ENCODE measurements at regions not wholly inside any gene's neighbourhood (a gene's known extent, or its start where the extent isn't known, plus 50 kb on each side); places are given as distances from the start of the nearest gene placed in this dataset.

DNA sequence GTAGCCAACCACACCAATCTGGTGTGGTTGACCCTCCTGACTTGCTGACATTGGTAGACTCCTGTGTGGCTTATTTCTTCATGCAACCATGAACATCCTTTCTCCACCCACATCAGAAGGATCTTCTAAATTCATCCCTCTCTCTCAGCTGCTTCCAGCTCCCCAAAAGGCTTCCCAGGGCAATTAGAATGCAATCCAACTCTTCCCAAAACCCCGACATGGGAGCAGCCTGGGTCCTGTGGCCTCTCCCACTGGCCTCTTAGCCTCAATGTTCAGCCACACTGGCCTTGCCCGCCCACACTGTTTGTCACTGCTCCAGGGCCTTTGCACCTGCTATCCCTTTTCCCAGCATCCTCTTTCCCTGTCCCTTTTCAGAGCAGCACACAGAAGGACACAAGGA, 199.8 kb upstream of the SGCG start:
- Histone ChIP-seq H3K27me3 (ENCODE audit: insufficient read depth, low read length) (no peaks in the 10 kb centered on the region), H3K4me3 (ENCODE audit: low read length in 2 of 2) (no peak overlapping the region), H3K36me3 (ENCODE audit: insufficient read depth, low read length) (no peaks in the 10 kb centered on the region), H3K9me3 (ENCODE audit: control insufficient read depth in 1 of 2, low read length in 2 of 2) (no peaks in the 10 kb centered on the region), H3K4me1 (ENCODE audit: insufficient read depth, low read length) (no peaks in the 10 kb centered on the region), H3K27ac (ENCODE audit: low read depth, low read length) (no peak overlapping the region)
- CTCF ChIA-PET (ENCODE audit: partially characterized antibody): no interaction called here
- Mint-ChIP-seq H3K9me3 (peaks cover 3 to 25% (median 15%) of the 10 kb centered on the region in 8 donors), H3K4me1 (no peaks in the 10 kb centered on the region), H3K27ac (no peak overlapping the region), H3K4me3 (no peak overlapping the region), H3K36me3 (no peaks in the 10 kb centered on the region), H3K27me3 (peaks cover 0 to 2% of the 10 kb centered on the region in 2 donors)
- POLR2A ChIA-PET (ENCODE audit: partially characterized antibody): no interaction called here
- intact Hi-C loops (cut with micrococcal nuclease): no loop called here
- DNase-seq: no peak

DNA sequence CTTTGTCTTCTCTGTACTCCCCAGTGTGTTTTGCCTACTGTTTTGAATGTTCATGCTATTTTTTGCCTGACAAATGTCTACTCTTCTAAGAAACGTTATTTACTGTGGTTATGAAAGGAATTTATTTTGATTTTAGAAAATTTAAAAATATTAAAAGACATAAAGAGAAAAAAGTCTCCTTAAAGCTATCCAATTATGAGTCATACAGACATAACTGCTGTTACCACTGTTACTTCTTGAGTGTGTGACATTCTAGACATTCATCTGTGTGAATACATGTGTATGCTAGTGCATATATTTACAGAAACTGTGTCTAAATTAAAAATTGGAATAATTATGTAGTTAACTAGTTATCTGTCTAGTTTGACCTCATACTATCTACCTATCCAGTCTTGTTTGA, 187.6 kb upstream of the SGCG start:
- peaks cover 0 to 4% (median 0%) of the 10 kb centered on the region in 8 donors for H3K9me3 Mint-ChIP-seq
- H3K4me3 Mint-ChIP-seq: no peak overlapping the region
- POLR2A ChIA-PET (ENCODE audit: partially characterized antibody): no interaction called here
- no peaks in the 10 kb centered on the region for H3K4me1 Mint-ChIP-seq
- Histone ChIP-seq H3K4me1 (ENCODE audit: insufficient read depth, low read length) (no peaks in the 10 kb centered on the region), H3K9me3 (ENCODE audit: control insufficient read depth in 1 of 2, low read length in 2 of 2) (no peaks in the 10 kb centered on the region), H3K36me3 (ENCODE audit: insufficient read depth, low read length) (no peaks in the 10 kb centered on the region), H3K27me3 (ENCODE audit: insufficient read depth, low read length) (no peaks in the 10 kb centered on the region), H3K4me3 (ENCODE audit: low read length in 2 of 2) (no peak overlapping the region), H3K27ac (ENCODE audit: low read depth, low read length) (no peak overlapping the region)
- intact Hi-C loops (cut with micrococcal nuclease): no loop called here
- H3K27me3 Mint-ChIP-seq: peaks cover 2 to 3% of the 10 kb centered on the region in 2 donors
- CTCF ChIA-PET (ENCODE audit: partially characterized antibody): no interaction called here
- no peak for DNase-seq
- H3K36me3 Mint-ChIP-seq: no peaks in the 10 kb centered on the region
- H3K27ac Mint-ChIP-seq: no peak overlapping the region

- no peak overlapping the region for H3K4me3 Mint-ChIP-seq
- POLR2A ChIA-PET (ENCODE audit: partially characterized antibody): no interaction called here
Observed at GRCh38 chr13:23003446-23003845, 177.3 kb upstream of the SGCG start.

DNA sequence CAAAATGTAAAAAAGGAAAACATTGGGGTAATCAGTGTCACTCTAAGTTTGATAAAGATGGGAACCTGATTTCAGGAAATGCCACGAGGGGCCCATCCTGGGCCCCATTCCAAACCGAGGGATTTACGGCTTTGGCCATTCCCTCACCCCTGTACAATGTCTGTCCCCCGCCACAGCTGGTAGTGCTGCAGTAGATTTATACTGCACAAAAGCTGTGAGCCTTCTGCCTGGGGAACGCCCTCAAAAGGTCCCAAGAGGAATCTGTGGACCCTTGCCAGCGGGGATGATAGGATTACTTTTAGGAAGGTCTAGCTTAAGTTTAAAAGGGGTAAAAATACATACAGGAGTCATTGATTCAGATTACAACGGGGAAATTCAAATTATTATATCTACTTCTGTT, 173.4 kb upstream of the SGCG start:
- no peak overlapping the region for H3K4me3 ChIP-seq (ENCODE audit: low read length in 2 of 2)
- Mint-ChIP-seq H3K36me3 (no peaks in the 10 kb centered on the region), H3K27ac (no peak overlapping the region), H3K9me3 (peaks cover 0 to 11% (median 4%) of the 10 kb centered on the region in 8 donors), H3K4me3 (no peak overlapping the region), H3K27me3 (peaks cover 2 to 3% of the 10 kb centered on the region in 2 donors), H3K4me1 (no peaks in the 10 kb centered on the region)
- H3K36me3 ChIP-seq (ENCODE audit: insufficient read depth, low read length): no peaks in the 10 kb centered on the region
- no peaks in the 10 kb centered on the region for H3K27me3 ChIP-seq (ENCODE audit: insufficient read depth, low read length)
- H3K4me1 ChIP-seq (ENCODE audit: insufficient read depth, low read length): no peaks in the 10 kb centered on the region
- no peak for DNase-seq
- intact Hi-C loops (cut with micrococcal nuclease): no loop called here
- POLR2A ChIA-PET (ENCODE audit: partially characterized antibody): no interaction called here
- H3K27ac ChIP-seq (ENCODE audit: low read depth, low read length): no peak overlapping the region
- CTCF ChIA-PET (ENCODE audit: partially characterized antibody): interaction anchor here (1.2 kb wide), 1 partner anchor 13 kb away, joined by 5 read pairs; no protein-coding TSS in a partner anchor
- H3K9me3 ChIP-seq (ENCODE audit: control insufficient read depth in 1 of 2, low read length in 2 of 2): no peaks in the 10 kb centered on the region

More at GRCh38 chr13:23003446-23003845, 177.3 kb upstream of the SGCG start:
- no peak for DNase-seq
- H3K27ac ChIP-seq (ENCODE audit: low read depth, low read length): no peak overlapping the region
- H3K4me1 ChIP-seq (ENCODE audit: insufficient read depth, low read length): no peaks in the 10 kb centered on the region
- Mint-ChIP-seq H3K27me3 (peaks cover 2 to 3% of the 10 kb centered on the region in 2 donors), H3K4me1 (no peaks in the 10 kb centered on the region), H3K36me3 (no peaks in the 10 kb centered on the region), H3K9me3 (peaks cover 0 to 15% (median 9%) of the 10 kb centered on the region in 8 donors), H3K27ac (no peak overlapping the region)
- no peaks in the 10 kb centered on the region for H3K9me3 ChIP-seq (ENCODE audit: control insufficient read depth in 1 of 2, low read length in 2 of 2)
- H3K4me3 ChIP-seq (ENCODE audit: low read length in 2 of 2): no peak overlapping the region
- no peaks in the 10 kb centered on the region for H3K27me3 ChIP-seq (ENCODE audit: insufficient read depth, low read length)
- H3K36me3 ChIP-seq (ENCODE audit: insufficient read depth, low read length): no peaks in the 10 kb centered on the region
- intact Hi-C loops (cut with micrococcal nuclease): no loop called here
- CTCF ChIA-PET (ENCODE audit: partially characterized antibody): interaction anchor here (0.9 kb wide), 1 partner anchor 17 kb away, joined by 3 read pairs; no protein-coding TSS in a partner anchor

GRCh38 chr13:23018143-23018542, 162.6 kb upstream of the SGCG start:
- ChIA-PET CTCF (ENCODE audit: partially characterized antibody) (no interaction called here), POLR2A (ENCODE audit: partially characterized antibody) (no interaction called here)
- intact Hi-C loops (cut with micrococcal nuclease): no loop called here

DNA sequence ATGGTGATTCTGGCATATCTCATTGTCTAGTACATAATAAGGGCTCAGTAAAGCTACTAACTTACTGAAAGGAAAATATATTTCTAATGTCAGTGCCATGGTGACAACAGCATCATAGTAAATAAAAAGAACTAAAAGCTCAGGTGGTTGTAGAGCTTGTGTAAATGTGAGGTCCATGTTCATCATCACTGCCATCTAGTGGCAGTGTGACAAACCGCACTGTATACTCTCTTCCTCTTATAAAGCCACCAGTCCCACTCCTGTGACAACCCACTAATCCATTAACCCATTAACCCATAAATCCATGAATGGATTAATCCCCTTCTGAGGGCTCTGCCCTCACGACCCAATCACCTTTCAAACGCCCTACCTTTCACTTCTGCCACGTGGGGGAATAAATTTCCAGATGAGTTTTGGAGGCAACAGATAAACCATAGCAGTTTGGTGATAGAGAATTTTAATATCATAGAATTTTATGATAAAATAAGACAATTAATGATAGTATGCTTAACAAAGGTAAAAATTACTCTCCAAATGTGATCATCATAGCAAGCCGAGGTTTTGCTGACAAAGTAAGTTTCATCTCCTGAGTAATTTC, 160.4 kb upstream of the SGCG start:
- Histone ChIP-seq H3K4me1 (ENCODE audit: insufficient read depth, low read length) (no peaks in the 10 kb centered on the region), H3K9me3 (ENCODE audit: control insufficient read depth in 1 of 2, low read length in 2 of 2) (no peaks in the 10 kb centered on the region), H3K27me3 (ENCODE audit: insufficient read depth, low read length) (no peaks in the 10 kb centered on the region), H3K36me3 (ENCODE audit: insufficient read depth, low read length) (no peaks in the 10 kb centered on the region), H3K4me3 (ENCODE audit: low read length in 2 of 2) (no peak overlapping the region), H3K27ac (ENCODE audit: low read depth, low read length) (no peak overlapping the region)
- DNase-seq: peak in 4 of 5 donors; percentile 17 to 35 (median 22)
- intact Hi-C loops (cut with micrococcal nuclease): no loop called here
- Mint-ChIP-seq H3K9me3 (peaks cover 0 to 3% (median 0%) of the 10 kb centered on the region in 8 donors), H3K27ac (no peak overlapping the region), H3K4me1 (no peaks in the 10 kb centered on the region), H3K36me3 (no peaks in the 10 kb centered on the region), H3K27me3 (peaks cover 6 to 12% of the 10 kb centered on the region in 2 donors), H3K4me3 (no peak overlapping the region)
- CTCF ChIA-PET (ENCODE audit: partially characterized antibody): interaction anchor here (0.6 to 1.7 kb wide), 8 partner anchors 10 to 1542 kb away, joined by 3 to 9 read pairs (median 3); no protein-coding TSS in a partner anchor
- POLR2A ChIA-PET (ENCODE audit: partially characterized antibody): no interaction called here

More at GRCh38 chr13:23018143-23018542, 162.6 kb upstream of the SGCG start:
- no peak for DNase-seq
- H3K4me1 ChIP-seq (ENCODE audit: insufficient read depth, low read length): no peaks in the 10 kb centered on the region
- Mint-ChIP-seq H3K27ac (no peak overlapping the region), H3K27me3 (peaks cover 6 to 12% of the 10 kb centered on the region in 2 donors), H3K36me3 (no peaks in the 10 kb centered on the region), H3K4me3 (no peak overlapping the region), H3K9me3 (peaks cover 0 to 3% (median 0%) of the 10 kb centered on the region in 8 donors), H3K4me1 (no peaks in the 10 kb centered on the region)
- H3K27ac ChIP-seq (ENCODE audit: low read depth, low read length): no peak overlapping the region
- H3K9me3 ChIP-seq (ENCODE audit: control insufficient read depth in 1 of 2, low read length in 2 of 2): no peaks in the 10 kb centered on the region
- H3K4me3 ChIP-seq (ENCODE audit: low read length in 2 of 2): no peak overlapping the region
- H3K36me3 ChIP-seq (ENCODE audit: insufficient read depth, low read length): no peaks in the 10 kb centered on the region
- H3K27me3 ChIP-seq (ENCODE audit: insufficient read depth, low read length): no peaks in the 10 kb centered on the region

- Mint-ChIP-seq H3K4me1 (peaks cover 0 to 10% (median 7%) of the 10 kb centered on the region in 4 donors), H3K36me3 (no peaks in the 10 kb centered on the region), H3K27ac (no peak overlapping the region), H3K9me3 (no peaks in the 10 kb centered on the region), H3K4me3 (no peak overlapping the region), H3K27me3 (peaks cover 8 to 12% of the 10 kb centered on the region in 2 donors)
- Histone ChIP-seq H3K4me1 (ENCODE audit: insufficient read depth, low read length) (no peaks in the 10 kb centered on the region), H3K27ac (ENCODE audit: low read depth, low read length) (no peak overlapping the region), H3K36me3 (ENCODE audit: insufficient read depth, low read length) (no peaks in the 10 kb centered on the region), H3K9me3 (ENCODE audit: control insufficient read depth in 1 of 2, low read length in 2 of 2) (no peaks in the 10 kb centered on the region), H3K27me3 (ENCODE audit: insufficient read depth, low read length) (no peaks in the 10 kb centered on the region), H3K4me3 (ENCODE audit: low read length in 2 of 2) (no peak overlapping the region)
- no peak for DNase-seq
- intact Hi-C loops (cut with micrococcal nuclease): no loop called here
- ChIA-PET CTCF (ENCODE audit: partially characterized antibody) (no interaction called here), POLR2A (ENCODE audit: partially characterized antibody) (no interaction called here)
Observed at GRCh38 chr13:23021906-23022305, 158.9 kb upstream of the SGCG start.

Data from CD4-positive, alpha-beta memory T cell (primary cell).